Tibial nerve (tissue), 3 donors: ENCODE measurements at regions not wholly inside any gene's neighbourhood (a gene's known extent, or its start where the extent isn't known, plus 50 kb on each side); places are given as distances from the start of the nearest gene placed in this dataset.

Source experiments
- CTCF ChIP-seq, 5 experiments: fragments of 200-600 bp in 3 of 5; fragments of 450-650 bp in 2 of 5; sonication (generic) in 3 of 5; IDR thresholded peaks; one replicate each; pipeline ENCODE4 v1.5.1; 2016 to 2019; ENCODE audit warnings: antibody characterized with exemption in 5 of 5, mild to moderate bottlenecking in 3 of 5, moderate library complexity in 2 of 5
- POLR2A ChIP-seq, 2 donors: fragments of 450-650 bp; IDR thresholded peaks; one replicate each; pipeline ENCODE4 v1.6.1; 2017; ENCODE audit warnings: antibody characterized with exemption in 2 of 2, mild to moderate bottlenecking in 2 of 2, moderate library complexity in 2 of 2

GRCh38 chr15:87778358-87778757, 478.2 kb downstream of the NTRK3 start:
- TF ChIP-seq CTCF (IDR thresholded peaks at IDR 0.05) (no peak), POLR2A (IDR thresholded peaks at IDR 0.05) (no peak)
